NB4 (cell line): ENCODE measurements at regions not wholly inside any gene's neighbourhood (a gene's known extent, or its start where the extent isn't known, plus 50 kb on each side); places are given as distances from the start of the nearest gene placed in this dataset.

Experiments
- CTCF ChIP-seq: IDR thresholded peaks from one replicate; pipeline ENCODE4 v1.5.1; 2012; ENCODE audit warnings: low read depth, low read length
- MAX ChIP-seq: IDR thresholded peaks from 2 replicates; pipeline ENCODE4 v1.6.1; 2011; ENCODE audit warnings: low read depth, low read length
- MYC ChIP-seq: IDR thresholded peaks from 2 replicates; pipeline ENCODE4 v1.6.1; 2011; ENCODE audit warnings: low read depth, low read length
- POLR2A ChIP-seq: IDR thresholded peaks from 2 replicates; pipeline ENCODE4 v1.6.1; 2011; ENCODE audit warnings: mild to moderate bottlenecking; ENCODE audit not compliant: insufficient read length; ENCODE audit errors: extremely low read depth

- TF ChIP-seq CTCF (no peak), POLR2A (no peak), MAX (no peak), MYC (no peak)
Measured at GRCh38 chr1:235009561-235010306, 118.9 kb downstream of the TOMM20 start.
